ENCODE measurements at regions not wholly inside any gene's neighbourhood (a gene's known extent, or its start where the extent isn't known, plus 50 kb on each side); places are given as distances from the start of the nearest gene placed in this dataset.
"Not testable (repeated sequence)": the region's sequence is repeated elsewhere in the genome, so short reads cannot be mapped to it uniquely, and the experiment has no call there.

GRCh38 chr15:101958656-101959055, 146.7 kb downstream of the OR4F15 start:
- H3K27ac Mint-ChIP-seq; H3K4me3 Mint-ChIP-seq; H3K27me3 Mint-ChIP-seq; H3K4me1 Mint-ChIP-seq; intact Hi-C loops (cut with micrococcal nuclease); H3K9me3 Mint-ChIP-seq; H3K36me3 Mint-ChIP-seq (ENCODE audit: low read depth); POLR2A ChIA-PET; CTCF ChIA-PET; DNase-seq; ATAC-seq (ENCODE audit: low read depth): not testable (repeated sequence)

- POLR2A ChIA-PET; H3K9me3 Mint-ChIP-seq; H3K4me1 Mint-ChIP-seq; CTCF ChIA-PET; H3K27me3 Mint-ChIP-seq; DNase-seq; intact Hi-C loops (cut with micrococcal nuclease); ATAC-seq (ENCODE audit: low read depth); H3K36me3 Mint-ChIP-seq (ENCODE audit: low read depth); H3K27ac Mint-ChIP-seq: not testable (repeated sequence)
- H3K4me3 Mint-ChIP-seq: peak overlapping the region; percentile 81
Observed at GRCh38 chr15:101961263-101961662, 149.3 kb downstream of the OR4F15 start.

GRCh38 chr15:101961765-101962164, 149.8 kb downstream of the OR4F15 start:
- H3K36me3 Mint-ChIP-seq (ENCODE audit: low read depth); ATAC-seq (ENCODE audit: low read depth); H3K4me1 Mint-ChIP-seq; POLR2A ChIA-PET; H3K27me3 Mint-ChIP-seq; intact Hi-C loops (cut with micrococcal nuclease); H3K9me3 Mint-ChIP-seq; CTCF ChIA-PET; DNase-seq; H3K27ac Mint-ChIP-seq: not testable (repeated sequence)
- peak overlapping the region; percentile 38 for H3K4me3 Mint-ChIP-seq

GRCh38 chr15:101963687-101964086, 151.7 kb downstream of the OR4F15 start:
- intact Hi-C loops (cut with micrococcal nuclease); H3K9me3 Mint-ChIP-seq; H3K27ac Mint-ChIP-seq; H3K4me1 Mint-ChIP-seq; DNase-seq; H3K4me3 Mint-ChIP-seq; H3K36me3 Mint-ChIP-seq (ENCODE audit: low read depth); ATAC-seq (ENCODE audit: low read depth); H3K27me3 Mint-ChIP-seq; POLR2A ChIA-PET; CTCF ChIA-PET: not testable (repeated sequence)

DNA sequence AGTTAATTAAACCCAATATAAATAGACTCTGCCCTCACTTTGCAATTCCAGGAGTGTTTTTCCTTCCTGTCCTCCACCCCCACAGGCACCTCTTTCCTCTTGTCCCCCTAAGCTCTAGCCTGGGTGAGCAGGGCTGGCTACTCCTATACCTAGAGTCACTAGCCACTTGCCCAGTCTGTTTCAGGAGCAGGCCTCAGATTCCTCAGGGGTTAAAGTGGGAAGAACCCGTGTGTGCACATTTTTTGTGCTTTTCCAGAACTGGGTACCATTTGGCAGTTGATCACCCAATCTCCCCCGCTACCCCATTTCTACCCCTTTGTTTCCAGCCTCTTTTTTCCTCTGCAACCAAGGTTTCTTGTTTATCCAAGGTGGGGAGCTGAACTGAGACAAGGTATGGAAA, 153.4 kb downstream of the OR4F15 start:
- H3K9me3 Mint-ChIP-seq; H3K4me1 Mint-ChIP-seq; CTCF ChIA-PET; H3K27ac Mint-ChIP-seq; H3K27me3 Mint-ChIP-seq; H3K36me3 Mint-ChIP-seq (ENCODE audit: low read depth); ATAC-seq (ENCODE audit: low read depth); POLR2A ChIA-PET; intact Hi-C loops (cut with micrococcal nuclease); H3K4me3 Mint-ChIP-seq; DNase-seq: not testable (repeated sequence)

- DNase-seq; H3K27me3 Mint-ChIP-seq; POLR2A ChIA-PET; H3K27ac Mint-ChIP-seq; H3K4me1 Mint-ChIP-seq; H3K36me3 Mint-ChIP-seq (ENCODE audit: low read depth); intact Hi-C loops (cut with micrococcal nuclease); CTCF ChIA-PET; H3K9me3 Mint-ChIP-seq; ATAC-seq (ENCODE audit: low read depth); H3K4me3 Mint-ChIP-seq: not testable (repeated sequence)
Observed at GRCh38 chr15:101965860-101966259, 153.9 kb downstream of the OR4F15 start.

DNA sequence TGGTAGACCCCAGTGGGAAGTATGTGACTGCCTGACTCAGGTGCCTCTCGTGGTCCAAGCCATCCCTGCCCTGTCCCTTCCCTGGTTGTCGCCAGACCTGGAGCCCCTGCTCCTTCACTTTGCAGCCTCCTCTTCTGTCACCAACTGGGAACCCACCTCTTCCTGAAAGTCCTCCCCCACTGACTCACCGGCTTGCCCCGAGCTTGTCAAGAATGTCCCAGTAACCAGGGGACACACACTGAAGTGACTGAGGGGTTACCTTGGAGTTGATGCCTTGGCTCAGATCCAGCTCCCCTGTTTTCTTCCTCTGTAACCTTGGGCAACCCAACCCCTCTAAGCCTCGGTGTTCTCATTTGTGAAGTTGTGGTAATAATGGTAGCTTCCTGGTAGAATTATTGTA, 155.4 kb downstream of the OR4F15 start:
- DNase-seq; H3K27me3 Mint-ChIP-seq; POLR2A ChIA-PET; ATAC-seq (ENCODE audit: low read depth); H3K36me3 Mint-ChIP-seq (ENCODE audit: low read depth); H3K4me3 Mint-ChIP-seq; CTCF ChIA-PET; intact Hi-C loops (cut with micrococcal nuclease); H3K4me1 Mint-ChIP-seq; H3K9me3 Mint-ChIP-seq; H3K27ac Mint-ChIP-seq: not testable (repeated sequence)

DNA sequence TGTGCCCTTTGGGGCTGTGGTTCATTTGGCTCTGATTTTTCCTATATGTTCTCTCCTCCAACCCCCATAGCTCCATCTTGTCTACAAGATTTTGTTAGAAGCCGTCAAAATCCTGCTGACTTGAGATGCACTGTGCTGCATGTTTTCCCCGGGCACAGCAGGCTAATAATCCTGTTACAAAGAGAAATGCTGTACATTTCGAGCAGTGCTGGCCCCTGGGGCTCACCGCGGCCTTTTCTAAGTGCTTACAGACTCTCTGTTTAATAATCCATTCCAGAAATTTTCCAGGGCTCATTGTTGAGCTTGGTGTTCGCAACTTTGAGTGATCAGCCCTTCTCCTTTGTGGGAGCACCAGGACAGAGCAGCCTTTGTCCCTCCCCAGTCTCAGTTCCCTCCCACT, 158.6 kb downstream of the OR4F15 start:
- POLR2A ChIA-PET; H3K36me3 Mint-ChIP-seq (ENCODE audit: low read depth); ATAC-seq (ENCODE audit: low read depth); intact Hi-C loops (cut with micrococcal nuclease); CTCF ChIA-PET; H3K4me1 Mint-ChIP-seq; H3K9me3 Mint-ChIP-seq; H3K27me3 Mint-ChIP-seq; H3K27ac Mint-ChIP-seq; H3K4me3 Mint-ChIP-seq; DNase-seq: not testable (repeated sequence)

- H3K9me3 Mint-ChIP-seq; POLR2A ChIA-PET; intact Hi-C loops (cut with micrococcal nuclease); H3K27me3 Mint-ChIP-seq; DNase-seq; H3K27ac Mint-ChIP-seq; ATAC-seq (ENCODE audit: low read depth); H3K4me1 Mint-ChIP-seq; H3K36me3 Mint-ChIP-seq (ENCODE audit: low read depth); CTCF ChIA-PET; H3K4me3 Mint-ChIP-seq: not testable (repeated sequence)
Observed at GRCh38 chr15:101977281-101977680, 165.3 kb downstream of the OR4F15 start.

- CTCF ChIA-PET; H3K4me1 Mint-ChIP-seq; intact Hi-C loops (cut with micrococcal nuclease); H3K9me3 Mint-ChIP-seq; H3K4me3 Mint-ChIP-seq; POLR2A ChIA-PET; H3K36me3 Mint-ChIP-seq (ENCODE audit: low read depth); H3K27me3 Mint-ChIP-seq; DNase-seq: not testable (repeated sequence)
- peak overlapping the region; percentile 18 for H3K27ac Mint-ChIP-seq
- peak; percentile 14 for ATAC-seq (ENCODE audit: low read depth)
Observed at GRCh38 chr15:101980206-101980910, 168.4 kb downstream of the OR4F15 start.
